DND-41 (cell line): ENCODE measurements at regions not wholly inside any gene's neighbourhood (a gene's known extent, or its start where the extent isn't known, plus 50 kb on each side); places are given as distances from the start of the nearest gene placed in this dataset.
A peak's percentile ranks its signal among the peaks of the same experiment; 100 is the strongest.

Source experiments
- ATAC-seq: fragments of 200-7000 bp; cut with Tn5 transposase; 3 replicates; pipeline ENCODE4 v1.9.1; 2021; ENCODE audit warnings: low read depth; ENCODE audit not compliant: insufficient read depth
- DNase-seq: peaks from one replicate; pipeline ENCODE4 v3.0.0-alpha.2; 2020
- H2AFZ ChIP-seq: 2 replicates; pipeline ENCODE4 v1.6.0; 2012; ENCODE audit warnings: low read depth, low read length
- H3K27ac ChIP-seq: 2 replicates; pipeline ENCODE4 v1.5.1; 2012; ENCODE audit warnings: low read length, inconsistent platforms
- H3K27me3 ChIP-seq: fragments of 200-600 bp; sonication (generic); 2 replicates; pipeline ENCODE4 v1.6.0; 2012; ENCODE audit warnings: low read length, mild to moderate bottlenecking, inconsistent platforms; ENCODE audit not compliant: insufficient read depth, poor library complexity
- H3K36me3 ChIP-seq: 2 replicates; pipeline ENCODE4 v1.5.1; 2012; ENCODE audit warnings: low read length, inconsistent platforms; ENCODE audit not compliant: insufficient read depth
- H3K4me1 ChIP-seq: 2 replicates; pipeline ENCODE4 v1.5.1; 2012; ENCODE audit warnings: mild to moderate bottlenecking, low read length; ENCODE audit not compliant: insufficient read depth
- H3K4me2 ChIP-seq: 2 replicates; pipeline ENCODE4 v1.6.0; 2012; ENCODE audit warnings: mild to moderate bottlenecking, moderate library complexity, low read length, inconsistent platforms; ENCODE audit not compliant: insufficient read depth
- H3K4me3 ChIP-seq, 2 experiments: fragments of 200-600 bp in 1 of 2; shearing (Covaris generic) in 1 of 2; 2 replicates each; pipeline ENCODE4 v1.5.1; 2012 to 2016; ENCODE audit warnings: inconsistent platforms in 2 of 2, low read length in 2 of 2, mild to moderate bottlenecking in 2 of 2, low read depth in 1 of 2, moderate library complexity in 1 of 2
- H3K79me2 ChIP-seq: 2 replicates; pipeline ENCODE4 v1.6.0; 2012; ENCODE audit warnings: low read length, inconsistent platforms; ENCODE audit not compliant: insufficient read depth
- H3K9ac ChIP-seq: 2 replicates; pipeline ENCODE4 v1.6.0; 2012; ENCODE audit warnings: low read depth, mild to moderate bottlenecking, inconsistent platforms, low read length, moderate library complexity
- H3K9me3 ChIP-seq: 2 replicates; pipeline ENCODE4 v1.5.1; 2012; ENCODE audit warnings: low read length, moderate library complexity, mild to moderate bottlenecking, inconsistent platforms; ENCODE audit not compliant: insufficient read depth, severe bottlenecking
- H4K20me1 ChIP-seq: 2 replicates; pipeline ENCODE4 v1.6.0; 2012; ENCODE audit warnings: low read length; ENCODE audit not compliant: insufficient read depth
- EZH2 ChIP-seq: IDR thresholded peaks from 3 replicates; pipeline ENCODE4 v1.6.1; 2012; ENCODE audit warnings: borderline replicate concordance, low read depth, mild to moderate bottlenecking, moderate library complexity, low read length, inconsistent platforms; ENCODE audit not compliant: severe bottlenecking
- TF ChIP-seq, protein P1 (sequence below): IDR thresholded peaks from 2 replicates; pipeline ENCODE4 v1.5.1; 2012; ENCODE audit warnings: borderline replicate concordance, low read length, moderate library complexity, mild to moderate bottlenecking; ENCODE audit not compliant: poor library complexity, severe bottlenecking; ENCODE audit errors: extremely low read depth

DNA sequence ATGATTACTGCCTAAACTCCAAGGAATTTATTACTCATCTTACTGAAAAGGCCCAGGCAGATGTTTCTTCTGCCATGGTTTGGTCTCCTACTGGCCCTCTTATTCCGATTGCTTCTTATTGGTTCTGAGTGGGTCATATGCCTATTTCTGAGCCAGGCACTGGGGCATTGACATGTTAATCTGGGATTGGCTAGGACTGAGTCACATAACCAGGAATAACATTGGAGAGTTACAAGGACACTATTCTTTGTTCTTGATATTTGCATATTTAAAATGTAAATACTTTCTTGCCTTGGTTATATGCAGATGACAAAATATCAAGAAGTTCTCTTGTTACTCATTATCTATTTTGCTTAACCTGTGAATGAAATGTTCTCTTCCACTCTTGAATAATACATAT is 534.4 kb upstream of the SLC39A10 start:
- DNase-seq, result no peak
- no peak for ATAC-seq
- no peaks in the 10 kb centered on the region for H3K4me1 ChIP-seq
- no peaks in the 10 kb centered on the region for H3K27me3 ChIP-seq
- H3K9me3 ChIP-seq, result peaks cover 3% of the 10 kb centered on the region
- H4K20me1 ChIP-seq, result no peaks in the 10 kb centered on the region
- H3K4me3 ChIP-seq, result no peak overlapping the region
- no peaks in the 10 kb centered on the region for H3K36me3 ChIP-seq
- no peak overlapping the region for H3K27ac ChIP-seq
- no peaks in the 10 kb centered on the region for H3K79me2 ChIP-seq
- H3K4me2 ChIP-seq, result no peak overlapping the region
- H3K9ac ChIP-seq, result no peak overlapping the region
- no peak overlapping the region for H2AFZ ChIP-seq
- TF ChIP-seq, protein P1, sequence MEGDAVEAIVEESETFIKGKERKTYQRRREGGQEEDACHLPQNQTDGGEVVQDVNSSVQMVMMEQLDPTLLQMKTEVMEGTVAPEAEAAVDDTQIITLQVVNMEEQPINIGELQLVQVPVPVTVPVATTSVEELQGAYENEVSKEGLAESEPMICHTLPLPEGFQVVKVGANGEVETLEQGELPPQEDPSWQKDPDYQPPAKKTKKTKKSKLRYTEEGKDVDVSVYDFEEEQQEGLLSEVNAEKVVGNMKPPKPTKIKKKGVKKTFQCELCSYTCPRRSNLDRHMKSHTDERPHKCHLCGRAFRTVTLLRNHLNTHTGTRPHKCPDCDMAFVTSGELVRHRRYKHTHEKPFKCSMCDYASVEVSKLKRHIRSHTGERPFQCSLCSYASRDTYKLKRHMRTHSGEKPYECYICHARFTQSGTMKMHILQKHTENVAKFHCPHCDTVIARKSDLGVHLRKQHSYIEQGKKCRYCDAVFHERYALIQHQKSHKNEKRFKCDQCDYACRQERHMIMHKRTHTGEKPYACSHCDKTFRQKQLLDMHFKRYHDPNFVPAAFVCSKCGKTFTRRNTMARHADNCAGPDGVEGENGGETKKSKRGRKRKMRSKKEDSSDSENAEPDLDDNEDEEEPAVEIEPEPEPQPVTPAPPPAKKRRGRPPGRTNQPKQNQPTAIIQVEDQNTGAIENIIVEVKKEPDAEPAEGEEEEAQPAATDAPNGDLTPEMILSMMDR, result no peak
- TF ChIP-seq EZH2, result no peak

DNA sequence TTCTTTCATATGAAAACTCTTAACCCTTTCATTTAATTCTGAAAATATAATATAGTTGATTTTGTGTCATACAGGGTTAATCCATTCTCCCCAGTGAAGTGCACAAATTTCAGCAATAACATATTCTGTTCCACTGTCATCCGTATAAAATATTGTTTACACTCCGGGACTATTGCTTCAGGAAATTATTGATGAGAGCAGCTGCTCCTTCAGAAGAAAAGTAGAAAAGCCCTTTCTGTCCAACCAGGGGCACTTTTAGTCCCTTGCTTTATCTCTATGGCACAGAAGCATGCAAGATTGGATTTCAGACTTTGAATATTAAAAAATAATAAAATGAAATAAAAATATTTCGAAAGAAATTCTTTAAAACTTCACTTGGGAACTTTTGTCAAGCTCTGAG is 535.7 kb upstream of the SLC39A10 start:
- H3K4me1 ChIP-seq, result no peaks in the 10 kb centered on the region
- H3K9me3 ChIP-seq, result peaks cover 3% of the 10 kb centered on the region
- no peaks in the 10 kb centered on the region for H4K20me1 ChIP-seq
- DNase-seq, result no peak
- no peak for TF ChIP-seq EZH2
- TF ChIP-seq, protein P1, result no peak
- no peak overlapping the region for H3K4me2 ChIP-seq
- H3K36me3 ChIP-seq, result no peaks in the 10 kb centered on the region
- no peaks in the 10 kb centered on the region for H3K27me3 ChIP-seq
- H3K4me3 ChIP-seq, result no peak overlapping the region
- no peaks in the 10 kb centered on the region for H3K79me2 ChIP-seq
- H3K9ac ChIP-seq, result no peak overlapping the region
- H2AFZ ChIP-seq, result no peak overlapping the region
- no peak overlapping the region for H3K27ac ChIP-seq
- ATAC-seq, result no peak

DNA sequence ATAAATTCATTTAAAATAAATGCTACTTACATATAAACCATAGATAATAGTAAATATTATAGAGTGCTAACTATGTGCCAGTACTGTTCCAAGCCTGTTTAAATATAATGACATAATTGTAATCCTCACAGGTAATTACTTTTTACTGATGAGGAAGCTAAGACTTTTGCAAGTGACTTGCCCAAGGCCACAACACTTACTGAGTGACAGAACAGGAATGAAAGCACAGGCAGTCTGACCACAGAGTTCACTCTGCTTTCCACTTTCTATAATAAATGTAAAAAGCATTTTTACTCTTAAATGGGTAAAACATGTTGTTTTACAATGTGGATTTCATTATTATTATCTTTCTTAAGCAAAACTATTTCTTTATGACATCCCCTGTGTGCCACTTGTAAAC is 537.8 kb upstream of the SLC39A10 start:
- Histone ChIP-seq H3K4me3 (no peak overlapping the region), H3K27me3 (no peaks in the 10 kb centered on the region), H3K4me2 (no peak overlapping the region), H4K20me1 (no peaks in the 10 kb centered on the region), H3K4me1 (no peaks in the 10 kb centered on the region), H3K79me2 (no peaks in the 10 kb centered on the region), H3K36me3 (no peaks in the 10 kb centered on the region), H3K9me3 (peaks cover 6% of the 10 kb centered on the region), H3K9ac (no peak overlapping the region), H3K27ac (no peak overlapping the region), H2AFZ (no peak overlapping the region)
- ATAC-seq, result 0 out of 3 replicates have a peak, but pooled peaks have one; percentile 22
- no peak for DNase-seq
- TF ChIP-seq, protein P1, result no peak

DNA sequence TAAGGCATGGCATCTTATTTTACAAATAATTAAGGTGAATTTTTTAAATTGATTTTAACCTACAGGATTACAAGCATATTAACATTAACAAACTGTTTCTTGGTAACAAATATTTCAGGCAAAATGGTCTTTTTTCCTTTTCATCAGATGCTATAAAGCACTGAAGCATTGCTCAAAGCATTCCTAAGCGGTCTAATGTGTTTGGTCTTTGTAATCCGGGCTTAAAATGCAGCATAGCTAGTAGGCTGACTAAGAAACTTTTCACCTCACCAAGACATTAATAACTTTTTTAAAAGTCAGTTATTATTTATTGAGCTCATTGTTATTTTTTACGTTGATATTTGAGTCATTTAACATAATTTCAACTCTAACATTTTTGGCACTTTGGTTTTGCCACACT is 538.8 kb upstream of the SLC39A10 start:
- no peaks in the 10 kb centered on the region for H3K4me1 ChIP-seq
- TF ChIP-seq, protein P1, result no peak
- no peak for ATAC-seq
- no peaks in the 10 kb centered on the region for H4K20me1 ChIP-seq
- no peaks in the 10 kb centered on the region for H3K27me3 ChIP-seq
- DNase-seq, result no peak
- no peaks in the 10 kb centered on the region for H3K79me2 ChIP-seq
- no peak overlapping the region for H3K4me2 ChIP-seq
- H3K9ac ChIP-seq, result no peak overlapping the region
- H3K4me3 ChIP-seq, result no peak overlapping the region
- no peaks in the 10 kb centered on the region for H3K36me3 ChIP-seq
- H2AFZ ChIP-seq, result no peak overlapping the region
- no peak overlapping the region for H3K27ac ChIP-seq
- peaks cover 8% of the 10 kb centered on the region for H3K9me3 ChIP-seq
